Pancreas (tissue), 10 donors: ENCODE measurements at regions not wholly inside any gene's neighbourhood (a gene's known extent, or its start where the extent isn't known, plus 50 kb on each side); places are given as distances from the start of the nearest gene placed in this dataset.

Source experiments
- ATAC-seq, 4 donors: fragments of 200-7000 bp; cut with Tn5 transposase; one replicate each; pipeline versions ENCODE4 v1.8.0 to v1.9.1; 2020; ENCODE audit warnings: mild to moderate bottlenecking in 4 of 4, moderate library complexity in 4 of 4
- DNase-seq, 6 donors: peaks; one replicate each; pipeline ENCODE4 v3.0.0-alpha.2; 2020
- FAIRE-seq: peaks from 2 replicates; lab custom pipeline; 2012; peaks lifted over from hg19 to GRCh38; lab: Jason Lieb, UNC
- H3K27ac ChIP-seq, 4 donors: fragments of 200-600 bp; sonication (generic); 1 replicate in 3 of 4; 2 replicates in 1 of 4; pipeline versions ENCODE4 v1.5.0 to v1.8.0; 2020
- H3K27me3 ChIP-seq, 4 donors: fragments of 200-600 bp; one replicate each; pipeline ENCODE4 v1.8.0; 2021
- H3K36me3 ChIP-seq, 3 donors: fragments of 200-600 bp; sonication (generic) in 1 of 3; one replicate each; pipeline versions ENCODE4 v1.5.0 to v1.8.0; 2020 to 2021
- H3K4me1 ChIP-seq, 3 donors: fragments of 200-600 bp; one replicate each; pipeline ENCODE4 v1.8.0; 2021
- H3K4me3 ChIP-seq, 4 donors: fragments of 200-600 bp; sonication (generic) in 2 of 4; one replicate each; pipeline versions ENCODE4 v1.5.0 to v1.8.0; 2020 to 2021
- H3K9me3 ChIP-seq, 4 donors: fragments of 200-600 bp; one replicate each; pipeline ENCODE4 v1.8.0; 2021
- WGBS, 2 donors: extraction: QIAGEN DNeasy Blood & Tissue Kit; methylation state at CpG; one replicate each; pipeline ENCODE4 v1.1.7; 2013; 5-methylcytosine and 5-hydroxymethylcytosine counted together
- intact Hi-C, 3 donors: fragments of 100-400 bp; cut with DNase I; formaldehyde crosslinking; loops; one replicate each; pipeline versions ENCODE4 v1.11.1 to v1.14.2; 2022
- TF ChIP-seq, protein P1 (sequence below), 4 donors: fragments of 200-600 bp; sonication (generic) in 3 of 4; IDR thresholded peaks; one replicate each; pipeline versions ENCODE4 v1.5.0 to v1.8.0; 2021; ENCODE audit warnings: antibody characterized with exemption in 4 of 4
- donor health status: healthy with polysubstance abuse.
- donor health status: DM: no; HTN: no; CAD: no; lungs with moderate emphysema.
- donor health status: DM: no; HTN: no; CAD: no.
- donor health status: control.
- donor health status: control.
- donor health status: Bipolar disorder and iron deficiency.
- donor health status: DM: yes; HTN: yes; CAD: no.
- donor health status: DM: no; HTN: no; CAD: no.
- donor health status: DM: no; HTN: no; CAD: no.
- donor health status: DM: yes; HTN: yes; CAD: no.

DNA sequence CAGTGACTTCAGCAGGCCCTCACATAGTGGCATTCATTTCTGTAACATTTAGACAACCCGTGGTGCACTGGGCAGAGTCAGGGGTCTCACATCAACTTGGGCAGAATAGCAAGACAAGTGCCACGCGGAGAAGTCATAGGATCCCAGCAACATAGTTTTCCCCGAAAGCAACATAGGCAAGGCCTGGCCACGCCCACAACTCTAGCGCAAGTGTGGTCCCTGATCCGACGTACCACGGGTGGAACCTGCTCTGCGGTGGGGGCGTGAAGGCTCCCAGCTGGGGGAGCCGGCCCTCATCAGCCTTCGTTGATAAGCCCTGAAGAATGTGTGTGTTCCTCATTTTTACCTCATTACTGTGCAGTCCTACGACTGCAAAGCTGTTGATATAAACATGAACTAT, 261.2 kb downstream of the EIPR1 start:
- Histone ChIP-seq H3K9me3 (no peaks in the 10 kb centered on the region), H3K27ac (no peak overlapping the region), H3K27me3 (no peaks in the 10 kb centered on the region), H3K4me3 (no peak overlapping the region), H3K36me3 (no peaks in the 10 kb centered on the region), H3K4me1 (no peaks in the 10 kb centered on the region)
- intact Hi-C loops: no loop called here
- ATAC-seq (no peak), DNase-seq (no peak), FAIRE-seq (no peak)
- whole genome bisulfite sequencing, 2 donors: 62 to 78% methylated on average over 14 of the region's 14 CpGs
- TF ChIP-seq, protein P1, sequence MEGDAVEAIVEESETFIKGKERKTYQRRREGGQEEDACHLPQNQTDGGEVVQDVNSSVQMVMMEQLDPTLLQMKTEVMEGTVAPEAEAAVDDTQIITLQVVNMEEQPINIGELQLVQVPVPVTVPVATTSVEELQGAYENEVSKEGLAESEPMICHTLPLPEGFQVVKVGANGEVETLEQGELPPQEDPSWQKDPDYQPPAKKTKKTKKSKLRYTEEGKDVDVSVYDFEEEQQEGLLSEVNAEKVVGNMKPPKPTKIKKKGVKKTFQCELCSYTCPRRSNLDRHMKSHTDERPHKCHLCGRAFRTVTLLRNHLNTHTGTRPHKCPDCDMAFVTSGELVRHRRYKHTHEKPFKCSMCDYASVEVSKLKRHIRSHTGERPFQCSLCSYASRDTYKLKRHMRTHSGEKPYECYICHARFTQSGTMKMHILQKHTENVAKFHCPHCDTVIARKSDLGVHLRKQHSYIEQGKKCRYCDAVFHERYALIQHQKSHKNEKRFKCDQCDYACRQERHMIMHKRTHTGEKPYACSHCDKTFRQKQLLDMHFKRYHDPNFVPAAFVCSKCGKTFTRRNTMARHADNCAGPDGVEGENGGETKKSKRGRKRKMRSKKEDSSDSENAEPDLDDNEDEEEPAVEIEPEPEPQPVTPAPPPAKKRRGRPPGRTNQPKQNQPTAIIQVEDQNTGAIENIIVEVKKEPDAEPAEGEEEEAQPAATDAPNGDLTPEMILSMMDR (IDR thresholded peaks at IDR 0.05): no peak

DNA sequence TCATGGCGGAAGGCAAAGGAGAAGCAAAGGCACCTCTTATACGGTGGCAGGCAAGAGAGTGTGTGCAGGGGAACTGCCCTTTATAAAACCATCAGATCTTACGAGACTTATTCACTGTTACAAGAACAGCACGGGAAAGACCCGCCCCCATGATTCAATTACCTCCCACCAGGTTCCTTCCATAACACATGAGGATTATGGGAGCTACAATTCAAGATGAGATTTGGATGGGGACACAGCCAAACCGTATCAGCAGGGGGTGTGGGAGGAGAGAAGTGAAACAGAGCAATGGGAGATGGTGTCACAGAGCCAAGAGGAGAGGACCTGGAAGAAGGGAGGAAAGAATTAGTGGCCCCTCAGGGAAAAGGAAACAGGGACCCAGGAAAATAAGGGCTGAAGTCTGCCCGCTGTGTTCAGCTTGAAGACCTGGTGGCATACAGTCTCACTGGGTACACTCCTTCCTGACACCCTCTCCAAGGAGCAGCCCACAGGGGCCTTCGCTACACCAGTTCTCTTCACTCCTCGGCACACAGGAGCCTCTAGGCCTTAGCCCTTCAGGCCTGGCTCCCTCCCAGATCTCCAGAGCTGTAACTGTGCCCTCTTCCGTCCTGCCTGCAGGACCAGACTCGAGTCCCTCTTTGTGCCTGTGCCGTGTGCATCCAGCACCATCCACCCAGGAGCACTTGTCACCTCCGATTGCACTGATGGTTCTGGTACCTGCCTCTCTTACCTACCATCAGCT, 262.1 kb downstream of the EIPR1 start:
- ATAC-seq (no peak), DNase-seq (no peak), FAIRE-seq (no peak)
- H3K27ac ChIP-seq: no peak overlapping the region
- no peaks in the 10 kb centered on the region for H3K36me3 ChIP-seq
- TF ChIP-seq, protein P1 (IDR thresholded peaks at IDR 0.05): no peak
- no peak overlapping the region for H3K4me3 ChIP-seq
- no peaks in the 10 kb centered on the region for H3K27me3 ChIP-seq
- intact Hi-C loops: no loop called here
- 79 to 88% methylated on average over 13 of the region's 13 CpGs for WGBS, 2 donors
- no peaks in the 10 kb centered on the region for H3K4me1 ChIP-seq
- no peaks in the 10 kb centered on the region for H3K9me3 ChIP-seq

DNA sequence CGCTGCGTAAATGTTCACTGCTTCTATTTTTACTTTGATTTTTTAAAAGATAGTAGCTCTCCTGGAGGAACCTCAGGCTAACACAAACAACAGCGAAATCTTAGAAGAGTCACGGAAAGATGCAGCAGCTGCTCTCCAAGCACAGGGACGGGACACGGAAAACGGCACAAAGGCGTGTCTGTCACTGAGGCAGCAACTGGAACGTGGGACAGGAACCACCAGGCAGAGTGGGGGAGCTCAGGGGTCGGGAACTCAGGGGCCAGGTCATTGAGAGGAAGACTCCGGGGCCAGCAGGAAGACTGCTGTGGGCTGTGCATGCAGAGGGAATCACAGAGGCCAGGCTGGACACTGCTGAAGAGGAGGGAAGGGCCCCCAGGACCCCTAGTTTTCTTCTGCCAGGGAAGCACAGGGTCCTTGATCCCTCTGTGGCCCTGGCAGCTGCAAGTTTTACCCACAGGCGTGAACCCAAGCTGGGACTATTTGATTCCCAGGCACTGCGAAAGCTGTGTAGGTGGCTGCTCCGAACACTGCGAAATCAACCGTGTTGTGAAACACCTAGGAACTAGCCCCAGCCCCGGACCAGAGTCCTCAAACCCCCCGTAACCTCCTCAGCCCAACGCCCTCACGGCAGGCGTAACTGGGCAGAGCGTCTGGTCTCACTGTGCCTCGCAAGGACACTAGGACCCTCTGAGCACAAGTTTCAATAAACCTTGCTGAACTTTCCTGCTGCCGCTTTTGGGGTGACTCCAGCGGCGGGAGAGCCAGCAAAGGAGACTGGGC, 263.0 kb downstream of the EIPR1 start:
- no peak for ATAC-seq
- Histone ChIP-seq H3K4me1 (no peaks in the 10 kb centered on the region), H3K27me3 (no peaks in the 10 kb centered on the region), H3K27ac (no peak overlapping the region), H3K4me3 (no peak overlapping the region), H3K36me3 (no peaks in the 10 kb centered on the region), H3K9me3 (no peaks in the 10 kb centered on the region)
- no peak for DNase-seq
- intact Hi-C loops: no loop called here
- FAIRE-seq: no peak
- 78 to 86% methylated on average over 26 of the region's 26 CpGs for WGBS, 2 donors
- TF ChIP-seq, protein P1 (IDR thresholded peaks at IDR 0.05): no peak

DNA sequence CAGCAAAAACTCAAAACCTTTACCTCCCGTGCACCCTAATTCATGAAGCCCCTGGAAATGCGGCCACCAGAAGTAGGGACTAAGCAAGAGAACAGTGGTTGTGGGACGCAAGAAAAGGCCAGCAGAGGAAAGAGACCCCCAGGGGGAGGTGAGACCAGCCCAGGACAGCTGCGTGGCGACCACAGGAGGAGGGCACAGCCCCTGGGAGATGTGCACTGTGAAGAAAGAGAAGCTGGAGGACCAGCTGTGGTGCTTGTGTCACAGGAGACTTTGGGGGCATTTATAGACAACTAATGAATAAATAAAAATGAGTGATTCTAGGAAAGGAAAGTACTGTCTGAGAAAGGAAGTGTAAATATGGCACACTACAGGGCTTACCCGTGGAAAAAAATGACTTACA, 263.8 kb downstream of the EIPR1 start:
- Histone ChIP-seq H3K4me3 (no peak overlapping the region), H3K9me3 (no peaks in the 10 kb centered on the region), H3K27ac (no peak overlapping the region), H3K27me3 (no peaks in the 10 kb centered on the region), H3K4me1 (no peaks in the 10 kb centered on the region), H3K36me3 (no peaks in the 10 kb centered on the region)
- TF ChIP-seq, protein P1 (IDR thresholded peaks at IDR 0.05): no peak
- FAIRE-seq (no peak), ATAC-seq (no peak), DNase-seq (no peak)
- WGBS, 2 donors: 70 to 71% methylated on average over 6 of the region's 6 CpGs
- intact Hi-C loops: no loop called here

DNA sequence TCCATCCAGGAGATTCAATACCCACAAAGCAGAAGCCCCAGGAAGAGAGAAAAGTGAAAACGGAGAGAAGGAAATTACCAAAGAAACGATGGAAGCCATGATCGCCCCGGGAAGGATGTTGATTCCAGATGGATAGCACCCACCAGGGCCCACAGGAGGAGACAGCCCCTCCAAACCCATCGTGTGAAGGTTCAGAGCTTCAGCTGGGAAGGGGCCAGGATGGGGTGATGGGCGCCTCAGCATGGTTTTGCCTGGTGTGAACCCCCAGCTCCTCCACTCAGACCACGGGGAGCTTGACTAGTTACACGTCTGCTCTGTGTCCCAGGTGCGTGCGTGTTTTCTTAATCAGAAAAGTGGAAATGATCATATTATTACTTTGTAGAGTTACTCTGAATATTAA, 264.5 kb downstream of the EIPR1 start:
- DNase-seq (no peak), ATAC-seq (no peak), FAIRE-seq (no peak)
- H3K4me1 ChIP-seq: no peaks in the 10 kb centered on the region
- H3K27me3 ChIP-seq: no peaks in the 10 kb centered on the region
- no peak overlapping the region for H3K4me3 ChIP-seq
- H3K36me3 ChIP-seq: no peaks in the 10 kb centered on the region
- H3K9me3 ChIP-seq: no peaks in the 10 kb centered on the region
- intact Hi-C loops: no loop called here
- WGBS, 2 donors: 81 to 87% methylated on average over 10 of the region's 10 CpGs
- no peak overlapping the region for H3K27ac ChIP-seq
- TF ChIP-seq, protein P1 (IDR thresholded peaks at IDR 0.05): no peak
